Endodermal cell (in vitro differentiated cells): ENCODE measurements at regions not wholly inside any gene's neighbourhood (a gene's known extent, or its start where the extent isn't known, plus 50 kb on each side); places are given as distances from the start of the nearest gene placed in this dataset.

ENCODE experiments used
- DNase-seq: peaks from one replicate; pipeline ENCODE4 v3.0.0-alpha.2; 2017
- H3K27ac ChIP-seq: 2 replicates; pipeline ENCODE4 v1.5.1; 2013; ENCODE audit warnings: mild to moderate bottlenecking, low read depth, low read length, moderate library complexity
- H3K27me3 ChIP-seq: 2 replicates; pipeline ENCODE4 v1.6.1; 2013; ENCODE audit warnings: mild to moderate bottlenecking, low read length, moderate library complexity; ENCODE audit not compliant: insufficient read depth, control insufficient read depth, poor library complexity, severe bottlenecking
- H3K36me3 ChIP-seq: 2 replicates; pipeline ENCODE4 v1.7.0; 2013; ENCODE audit warnings: mild to moderate bottlenecking, low read length, moderate library complexity; ENCODE audit not compliant: control insufficient read depth, insufficient read depth
- H3K4me1 ChIP-seq: one replicate; pipeline ENCODE4 v1.7.0; 2013; ENCODE audit warnings: low read length; ENCODE audit not compliant: control insufficient read depth, insufficient read depth
- H3K4me3 ChIP-seq: 2 replicates; pipeline ENCODE4 v1.5.1; 2013; ENCODE audit warnings: mild to moderate bottlenecking, low read length, moderate library complexity
- H3K9ac ChIP-seq: 2 replicates; pipeline ENCODE4 v1.6.1; 2013; ENCODE audit warnings: mild to moderate bottlenecking, low read length, moderate library complexity; ENCODE audit not compliant: poor library complexity, severe bottlenecking; ENCODE audit errors: extremely low read depth
- H3K9me3 ChIP-seq: 2 replicates; pipeline ENCODE4 v1.6.1; 2013; ENCODE audit warnings: mild to moderate bottlenecking, low read length, moderate library complexity; ENCODE audit not compliant: control insufficient read depth
- H3K27ac Mint-ChIP-seq: 2 replicates; pipeline ENCODE4 v1.8.0; 2020; ENCODE audit warnings: mixed read lengths
- H3K27me3 Mint-ChIP-seq: 2 replicates; pipeline ENCODE4 v1.8.0; 2021; ENCODE audit warnings: mild to moderate bottlenecking, mixed read lengths; ENCODE audit not compliant: insufficient read depth
- H3K36me3 Mint-ChIP-seq: 2 replicates; pipeline ENCODE4 v1.8.0; 2020; ENCODE audit warnings: low read depth, mixed read lengths
- H3K4me1 Mint-ChIP-seq: 2 replicates; pipeline ENCODE4 v1.8.0; 2020; ENCODE audit warnings: mixed read lengths
- H3K4me3 Mint-ChIP-seq: 2 replicates; pipeline ENCODE4 v1.8.0; 2020; ENCODE audit warnings: mild to moderate bottlenecking, moderate library complexity, mixed read lengths
- H3K9me3 Mint-ChIP-seq: 2 replicates; pipeline ENCODE4 v1.8.0; 2020; ENCODE audit warnings: mild to moderate bottlenecking, mixed read lengths
- WGBS, 2 experiments: methylation state at CpG; one replicate each; pipeline versions ENCODE4 v1.1.5 to v1.1.7; 2013; ENCODE audit warnings: missing lambda C conversion rate in 2 of 2, mixed read lengths in 1 of 2; ENCODE audit not compliant: insufficient coverage in 1 of 2, insufficient read length in 1 of 2; 5-methylcytosine and 5-hydroxymethylcytosine counted together
- TF ChIP-seq, protein P1 (sequence below): fragments of 200-600 bp; sonication (generic); conservative IDR thresholded peaks from 2 replicates; pipeline ENCODE4 v1.5.0; 2021; ENCODE audit warnings: antibody characterized with exemption, mild to moderate bottlenecking

- H3K4me3 Mint-ChIP-seq = no peak overlapping the region
- Histone ChIP-seq H3K27ac (peak overlapping the region; percentile 85), H3K36me3 (no peaks in the 10 kb centered on the region), H3K27me3 (no peaks in the 10 kb centered on the region), H3K4me3 (no peak overlapping the region), H3K4me1 (no peaks in the 10 kb centered on the region), H3K9ac (no peak overlapping the region), H3K9me3 (peaks cover 9% of the 10 kb centered on the region)
- 60 to 96% methylated on average over 1 to 9 of the region's 9 CpGs for WGBS, 2 experiments
- no peaks in the 10 kb centered on the region for H3K36me3 Mint-ChIP-seq
- peaks cover 10% of the 10 kb centered on the region for H3K9me3 Mint-ChIP-seq
- H3K4me1 Mint-ChIP-seq = no peaks in the 10 kb centered on the region
- TF ChIP-seq, protein P1, sequence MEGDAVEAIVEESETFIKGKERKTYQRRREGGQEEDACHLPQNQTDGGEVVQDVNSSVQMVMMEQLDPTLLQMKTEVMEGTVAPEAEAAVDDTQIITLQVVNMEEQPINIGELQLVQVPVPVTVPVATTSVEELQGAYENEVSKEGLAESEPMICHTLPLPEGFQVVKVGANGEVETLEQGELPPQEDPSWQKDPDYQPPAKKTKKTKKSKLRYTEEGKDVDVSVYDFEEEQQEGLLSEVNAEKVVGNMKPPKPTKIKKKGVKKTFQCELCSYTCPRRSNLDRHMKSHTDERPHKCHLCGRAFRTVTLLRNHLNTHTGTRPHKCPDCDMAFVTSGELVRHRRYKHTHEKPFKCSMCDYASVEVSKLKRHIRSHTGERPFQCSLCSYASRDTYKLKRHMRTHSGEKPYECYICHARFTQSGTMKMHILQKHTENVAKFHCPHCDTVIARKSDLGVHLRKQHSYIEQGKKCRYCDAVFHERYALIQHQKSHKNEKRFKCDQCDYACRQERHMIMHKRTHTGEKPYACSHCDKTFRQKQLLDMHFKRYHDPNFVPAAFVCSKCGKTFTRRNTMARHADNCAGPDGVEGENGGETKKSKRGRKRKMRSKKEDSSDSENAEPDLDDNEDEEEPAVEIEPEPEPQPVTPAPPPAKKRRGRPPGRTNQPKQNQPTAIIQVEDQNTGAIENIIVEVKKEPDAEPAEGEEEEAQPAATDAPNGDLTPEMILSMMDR = no peak
- no peak for DNase-seq
- no peak overlapping the region for H3K27ac Mint-ChIP-seq
- H3K27me3 Mint-ChIP-seq = no peaks in the 10 kb centered on the region
Measured at GRCh38 chr2:22855761-22856184, 529.2 kb upstream of the KLHL29 start.

GRCh38 chr2:22867973-22868372, 517.0 kb upstream of the KLHL29 start:
- Histone ChIP-seq H3K36me3 (no peaks in the 10 kb centered on the region), H3K4me1 (no peaks in the 10 kb centered on the region), H3K27ac (no peak overlapping the region), H3K4me3 (no peak overlapping the region), H3K9ac (no peak overlapping the region), H3K27me3 (no peaks in the 10 kb centered on the region), H3K9me3 (no peaks in the 10 kb centered on the region)
- TF ChIP-seq, protein P1 = no peak
- Mint-ChIP-seq H3K27ac (no peak overlapping the region), H3K27me3 (peaks cover 2% of the 10 kb centered on the region), H3K4me1 (no peaks in the 10 kb centered on the region), H3K4me3 (no peak overlapping the region), H3K9me3 (no peaks in the 10 kb centered on the region), H3K36me3 (no peaks in the 10 kb centered on the region)
- 88 to 100% methylated on average over 4 of the region's 4 CpGs for WGBS, 2 experiments
- DNase-seq = no peak

GRCh38 chr2:22878121-22878520, 506.9 kb upstream of the KLHL29 start:
- H3K4me1 Mint-ChIP-seq = peaks cover 2% of the 10 kb centered on the region
- H3K27ac Mint-ChIP-seq = no peak overlapping the region
- TF ChIP-seq, protein P1 = no peak

More at GRCh38 chr2:22878121-22878520, 506.9 kb upstream of the KLHL29 start:
- Mint-ChIP-seq H3K4me3 (no peak overlapping the region), H3K27me3 (no peaks in the 10 kb centered on the region), H3K36me3 (no peaks in the 10 kb centered on the region), H3K9me3 (peaks cover 8% of the 10 kb centered on the region)
- WGBS, 2 experiments = 71 to 76% methylated on average over 2 of the region's 2 CpGs
- H3K27ac ChIP-seq = peak overlapping the region; percentile 69
- H3K27me3 ChIP-seq = no peaks in the 10 kb centered on the region
- peaks cover 22% of the 10 kb centered on the region for H3K9me3 ChIP-seq
- DNase-seq = no peak
- no peaks in the 10 kb centered on the region for H3K36me3 ChIP-seq
- no peak overlapping the region for H3K9ac ChIP-seq
- no peak overlapping the region for H3K4me3 ChIP-seq
- no peaks in the 10 kb centered on the region for H3K4me1 ChIP-seq
